NCI-H510A treated with DMSO at 0.1 percent for 48 hours (cell line): ENCODE measurements at regions not wholly inside any gene's neighbourhood (a gene's known extent, or its start where the extent isn't known, plus 50 kb on each side); places are given as distances from the start of the nearest gene placed in this dataset.

Experiments used
- DNase-seq: peaks from one replicate; lab custom pipeline; 2025; lab: John Stamatoyannopoulos, UW

DNA sequence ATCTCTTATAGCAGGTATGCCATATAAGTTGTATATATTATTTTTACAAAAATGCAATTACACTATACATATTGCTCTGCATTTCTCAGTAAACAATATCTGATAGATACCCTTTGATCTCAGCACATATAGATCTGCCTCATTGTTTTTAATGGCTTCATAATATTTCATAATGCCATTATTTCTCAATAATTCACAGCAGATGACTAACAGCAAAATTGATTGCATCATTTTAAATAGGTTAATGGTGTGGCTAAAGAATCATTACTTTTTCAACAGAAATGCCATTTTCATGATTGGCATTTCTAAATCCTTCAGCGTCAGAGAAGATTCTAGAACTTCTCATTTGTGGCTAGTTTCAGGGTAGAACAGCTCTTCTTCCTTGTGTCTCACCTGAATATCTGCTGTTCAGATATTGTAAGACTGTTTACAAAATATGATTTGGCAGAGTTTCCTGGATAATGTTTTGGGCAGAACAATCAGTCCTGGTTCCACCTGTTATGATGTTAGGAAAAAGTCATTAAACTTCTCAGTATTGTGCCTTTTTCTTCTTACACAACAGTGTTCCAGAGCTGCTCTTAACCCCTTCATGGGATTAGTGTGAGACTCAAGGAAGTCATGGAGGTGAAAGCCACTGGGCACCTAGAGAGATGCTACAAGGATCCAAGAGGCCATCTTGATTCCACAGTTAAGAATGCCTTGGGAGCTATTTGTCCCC is 397.6 kb upstream of the THBS1 start:
- DNase-seq: no peak

DNA sequence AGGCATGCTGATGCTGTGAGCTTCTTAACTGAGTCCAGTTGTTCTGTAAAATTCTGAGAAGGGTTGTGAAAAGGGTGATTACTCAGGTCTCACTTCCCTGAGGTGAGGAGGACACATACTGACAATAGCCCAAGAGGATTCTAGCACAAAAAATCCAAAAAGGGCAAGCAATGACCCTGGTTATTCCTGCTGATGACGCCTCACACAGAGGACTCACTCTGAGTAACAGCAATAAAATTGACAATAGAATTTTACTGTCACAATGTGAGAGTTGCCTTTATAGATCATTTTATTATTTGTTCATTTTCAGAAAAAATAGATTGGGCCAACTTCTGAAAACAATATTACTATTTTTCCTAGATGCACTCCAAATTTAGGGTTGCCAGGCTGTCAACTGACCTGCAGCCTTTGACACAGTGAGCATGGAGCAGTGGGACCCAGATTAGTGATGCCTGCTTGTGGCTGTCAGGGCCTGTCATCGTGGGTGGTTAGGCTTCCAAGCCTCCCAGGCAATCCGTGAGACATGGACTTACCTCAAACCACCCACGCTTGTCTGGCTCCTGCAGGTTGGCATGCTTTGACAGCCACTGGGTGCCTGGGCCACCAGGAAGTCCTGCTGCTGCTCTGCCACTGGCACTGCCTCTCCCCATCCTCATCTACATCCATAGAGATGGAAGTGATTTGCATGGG is 396.0 kb upstream of the THBS1 start:
- DNase-seq: no peak

DNA sequence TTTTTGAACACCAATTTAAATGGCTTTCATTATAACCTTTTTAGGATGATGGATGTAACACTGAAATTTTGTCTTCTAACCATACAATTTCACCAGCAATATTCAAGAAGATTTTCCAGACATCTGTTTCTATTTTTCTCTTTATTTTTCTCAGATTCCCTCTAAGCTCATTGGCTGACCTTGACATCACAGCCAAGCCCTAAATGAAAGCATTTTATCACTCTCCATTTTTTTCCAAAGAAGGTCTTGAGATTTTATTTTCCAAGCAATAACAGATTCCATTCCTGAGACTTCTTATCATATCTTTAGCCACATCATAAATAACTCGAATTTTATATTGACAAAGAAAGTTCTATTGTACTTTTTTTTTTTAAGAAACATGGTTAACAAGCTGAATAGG is 392.6 kb upstream of the THBS1 start:
- no peak for DNase-seq

DNA sequence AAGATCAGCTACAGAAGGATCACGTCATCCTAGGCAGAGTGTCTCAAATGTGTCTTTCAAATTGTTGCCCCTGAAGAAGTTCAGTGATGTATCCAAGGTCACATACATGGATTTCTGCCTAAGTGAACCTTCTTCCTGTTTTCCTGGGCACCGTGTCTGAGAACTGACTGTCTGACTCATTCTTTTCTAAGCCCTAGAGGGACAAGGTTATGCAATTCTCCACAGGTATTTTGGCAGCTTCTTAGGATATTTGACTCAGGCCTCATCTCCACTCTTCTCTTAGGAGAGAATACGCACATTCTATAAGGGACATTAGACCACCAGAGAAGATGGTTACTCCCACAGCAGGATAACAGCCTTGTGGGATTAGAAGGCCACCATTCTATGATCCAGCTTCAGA is 391.9 kb upstream of the THBS1 start:
- DNase-seq: no peak

DNA sequence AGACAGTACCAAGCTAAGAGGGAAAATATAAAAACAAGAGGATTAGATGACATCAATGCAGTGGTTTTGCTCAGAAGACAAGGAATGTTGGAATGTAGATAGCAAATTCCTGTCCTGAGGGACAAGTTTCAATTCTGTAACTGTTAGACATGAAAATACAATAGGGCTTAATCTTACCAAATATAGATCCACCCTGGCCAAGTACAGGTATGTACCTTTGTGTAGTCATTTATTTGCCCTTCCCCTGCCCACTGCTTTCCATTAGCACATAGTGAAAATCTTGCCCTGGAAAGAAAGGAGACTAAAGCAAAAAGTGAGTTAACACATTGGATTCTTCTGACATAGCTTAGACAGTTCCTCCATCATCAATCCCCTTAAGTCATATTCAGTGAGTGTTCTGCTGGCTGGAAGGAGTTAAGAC is 389.0 kb upstream of the THBS1 start:
- no peak for DNase-seq

DNA sequence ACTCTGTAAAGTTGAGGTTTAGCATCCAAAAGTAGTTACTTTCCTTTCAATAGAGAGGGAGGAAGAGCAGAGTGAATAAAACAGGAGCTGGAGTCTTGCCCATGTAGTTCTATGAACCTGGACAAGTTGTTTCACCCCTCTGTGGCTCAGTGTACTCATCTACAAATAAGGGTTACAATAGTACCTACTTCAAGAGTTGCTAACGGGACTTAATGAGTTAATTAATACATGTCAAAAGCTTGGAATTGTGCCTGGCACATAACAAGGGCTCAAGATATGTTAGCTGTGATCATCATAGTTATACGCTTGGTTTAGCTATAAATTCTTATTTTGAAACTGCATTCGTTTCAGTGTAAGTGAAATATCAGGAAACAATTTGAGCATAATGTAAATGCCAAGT is 388.5 kb upstream of the THBS1 start:
- no peak for DNase-seq

DNA sequence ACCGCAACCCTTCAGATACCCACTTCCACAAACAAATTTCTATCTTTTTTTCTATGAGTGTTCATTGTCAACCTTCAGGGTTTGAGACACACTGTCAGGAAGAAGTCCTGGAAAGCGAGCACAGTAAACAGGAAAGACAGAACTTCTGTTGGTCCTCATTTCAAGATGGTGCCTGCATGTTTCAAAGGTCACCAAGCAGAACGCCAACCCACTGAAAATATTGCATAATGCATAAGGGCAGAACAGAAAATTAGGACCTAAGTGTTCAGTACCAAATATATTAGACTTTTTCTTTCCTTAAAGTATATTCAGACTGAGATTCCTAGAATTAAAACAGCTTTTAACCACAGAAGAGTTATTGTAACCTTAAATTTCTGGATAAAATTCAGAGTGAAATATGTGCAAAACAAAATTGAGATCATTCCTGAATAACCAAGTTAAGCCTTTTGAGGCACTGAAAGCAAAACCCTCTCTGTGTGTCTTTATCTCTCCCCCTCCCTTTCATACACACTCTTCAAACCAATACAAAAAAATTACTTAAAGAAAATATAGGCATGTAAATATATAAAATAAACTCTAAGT is 387.8 kb upstream of the THBS1 start:
- DNase-seq: no peak

DNA sequence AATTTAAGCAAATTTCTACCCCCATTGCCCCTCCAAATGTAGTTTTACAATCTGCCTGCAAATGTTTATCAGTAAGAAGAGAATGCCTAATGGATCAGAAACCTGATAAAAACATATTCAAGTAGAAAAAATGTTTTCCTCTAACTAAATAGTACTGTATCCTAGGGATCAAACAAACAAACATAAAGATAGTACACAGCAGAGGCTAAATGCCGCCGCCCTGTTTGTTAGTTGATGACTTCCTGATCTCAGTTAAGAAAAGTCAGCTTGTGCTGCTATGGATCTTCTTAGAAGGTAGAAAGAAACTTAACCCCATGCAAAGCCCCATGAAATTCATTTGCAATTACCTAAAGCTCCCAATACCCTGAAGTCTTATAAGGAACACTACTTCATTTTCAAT is 387.3 kb upstream of the THBS1 start:
- DNase-seq: no peak

DNA sequence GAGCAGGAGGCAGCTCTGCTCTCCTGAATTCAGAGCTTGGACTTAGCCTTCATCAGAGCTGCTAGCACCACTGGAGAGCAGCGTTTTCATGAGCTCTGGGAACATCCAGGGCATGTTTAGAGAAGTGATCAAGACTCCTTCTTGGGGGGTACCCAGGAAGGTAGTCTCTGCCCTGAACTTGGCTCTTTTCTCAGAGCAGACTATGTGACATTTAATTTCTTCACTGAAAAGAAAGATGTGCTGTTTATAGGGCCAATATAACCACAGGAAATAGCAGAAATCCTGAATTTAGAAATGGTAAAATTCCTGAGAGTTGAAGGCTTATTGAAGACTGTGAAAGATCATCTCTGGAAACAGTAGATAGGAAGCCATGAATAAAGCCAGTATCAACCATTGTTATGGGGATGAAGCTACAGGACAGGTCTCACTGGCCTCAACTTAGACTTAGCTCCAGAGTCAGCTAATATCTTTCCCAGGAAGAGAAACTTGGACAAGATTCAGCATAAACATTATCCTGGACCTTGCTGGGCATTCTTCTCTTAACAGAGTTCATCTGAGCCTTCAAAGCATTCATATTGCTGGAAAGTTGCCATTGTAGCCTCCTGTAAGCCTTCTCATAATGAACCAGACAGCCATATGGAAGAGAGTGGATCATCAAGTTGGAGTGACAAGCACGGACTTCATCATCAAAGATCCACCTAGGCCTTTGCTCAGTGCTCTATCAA is 386.6 kb upstream of the THBS1 start:
- DNase-seq: no peak

DNA sequence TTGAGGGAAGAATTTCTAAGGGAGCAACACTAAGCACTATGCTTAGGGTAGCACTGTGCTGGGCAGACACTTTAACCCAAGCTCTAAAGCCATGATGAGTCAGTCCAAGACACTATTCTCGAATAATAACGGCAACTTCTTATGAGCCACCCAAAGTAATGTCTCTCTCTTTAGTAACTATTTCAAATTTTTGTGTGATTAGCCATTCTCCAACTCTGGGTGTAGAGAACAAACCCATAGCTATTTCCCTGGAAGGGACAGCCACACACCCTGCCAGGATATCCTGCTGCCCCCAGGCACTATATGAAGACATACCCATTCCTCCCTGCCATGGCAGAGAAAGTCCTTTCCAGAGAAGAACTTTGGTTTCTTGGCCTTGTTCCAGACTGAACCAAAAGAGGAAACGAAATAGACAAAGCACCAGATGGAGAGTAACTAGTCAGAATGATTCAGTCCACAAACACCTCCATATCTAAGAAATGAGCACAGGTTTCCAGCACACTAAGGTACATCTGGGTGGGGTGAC is 384.9 kb upstream of the THBS1 start:
- no peak for DNase-seq

DNA sequence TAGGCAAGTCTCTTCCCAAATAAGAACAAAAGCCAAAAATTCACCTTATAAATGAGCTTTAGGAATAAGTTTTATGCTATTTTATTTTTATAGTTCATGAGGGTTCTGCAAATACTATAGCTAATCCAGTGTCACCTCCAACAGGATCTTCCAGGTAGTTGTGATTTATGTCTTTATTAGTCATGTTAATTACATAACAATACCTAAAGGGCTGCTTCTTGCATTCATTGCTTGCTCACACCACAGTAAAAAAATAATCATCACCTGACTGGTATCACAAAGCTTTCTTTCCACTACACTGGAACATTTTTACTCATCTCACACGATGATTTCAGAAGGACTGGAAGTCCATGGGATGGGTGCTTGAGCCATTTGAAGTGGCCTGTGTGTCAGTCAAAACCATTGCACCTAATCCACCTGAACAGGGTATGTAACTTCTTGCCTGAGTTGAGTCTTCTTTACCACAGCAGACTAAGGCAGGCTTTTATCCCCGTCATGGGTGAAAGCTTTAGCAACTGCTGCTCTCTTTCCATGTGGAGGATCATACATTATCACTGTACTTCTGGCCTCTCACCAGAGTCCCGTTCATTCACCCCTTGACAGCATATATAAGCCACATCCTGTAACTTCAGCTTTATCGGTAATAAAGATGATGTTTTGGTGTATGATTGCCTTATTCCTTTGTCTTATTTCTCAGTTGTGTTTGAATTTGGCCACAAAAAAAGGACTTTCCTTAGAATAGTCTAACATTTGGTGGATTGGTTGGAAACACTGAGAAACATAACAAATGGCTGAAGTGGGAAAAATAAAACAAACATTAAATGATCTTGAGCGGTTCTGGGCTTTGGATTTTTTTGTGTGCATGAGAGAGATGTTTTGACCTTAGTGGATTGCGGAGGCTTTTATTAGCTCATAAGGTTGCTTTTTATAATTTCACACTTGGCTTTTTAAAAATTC is 382.6 kb upstream of the THBS1 start:
- no peak for DNase-seq

DNA sequence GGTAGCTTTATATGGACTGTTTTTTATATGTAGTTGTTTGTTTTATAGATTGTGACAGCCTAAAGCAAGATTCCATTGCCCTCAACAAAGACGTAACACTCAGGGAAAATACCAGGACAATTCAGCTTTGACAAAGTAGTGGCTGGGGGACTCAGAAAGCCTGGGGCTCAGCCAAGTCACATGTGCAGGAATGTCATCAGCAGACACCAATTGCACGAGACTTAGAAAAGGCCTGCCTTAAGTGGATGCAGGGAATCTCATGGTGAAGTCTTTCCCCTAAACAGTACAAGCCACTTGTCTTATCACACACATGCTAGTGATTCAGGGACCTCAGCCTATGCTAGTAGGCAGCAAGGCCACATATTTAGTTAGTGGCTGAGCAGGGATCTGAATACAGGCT is 381.8 kb upstream of the THBS1 start:
- no peak for DNase-seq

DNA sequence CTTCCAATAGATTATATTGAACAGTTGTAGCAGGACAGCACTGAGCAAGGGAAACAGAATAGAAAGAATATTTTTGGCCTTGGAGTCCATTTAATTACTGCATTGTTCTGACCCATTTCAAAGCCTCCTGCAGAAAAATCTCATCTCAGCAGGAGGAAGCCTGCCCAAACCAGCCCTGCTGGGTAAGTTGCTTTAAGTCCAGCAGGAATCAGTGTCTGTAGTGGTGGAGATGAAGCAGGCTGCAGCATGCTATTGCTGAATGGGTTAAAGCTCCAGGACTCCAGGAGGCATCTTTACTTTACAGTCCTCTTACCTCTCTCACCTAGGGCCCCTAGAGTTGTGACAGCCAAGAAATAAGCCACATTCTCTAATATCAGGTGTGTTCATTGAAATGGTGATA is 380.3 kb upstream of the THBS1 start:
- no peak for DNase-seq

DNA sequence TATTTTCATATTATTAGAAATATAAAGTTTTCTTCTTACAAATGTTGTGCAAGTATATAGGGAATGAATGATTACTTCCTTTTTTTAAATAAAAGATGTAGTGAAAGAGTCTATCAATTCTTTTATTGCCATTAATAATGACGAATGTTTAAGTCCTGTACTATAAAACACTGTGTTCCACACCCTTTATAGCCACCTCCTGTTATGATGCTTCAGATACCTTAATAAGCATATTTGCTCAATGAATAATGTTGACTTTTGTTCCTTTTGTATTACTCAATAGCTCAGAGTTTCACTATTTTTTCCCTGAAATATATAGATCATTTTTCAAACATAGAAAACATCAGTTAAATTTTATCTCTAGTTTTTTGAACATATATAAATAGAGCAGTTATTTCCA is 378.2 kb upstream of the THBS1 start:
- no peak for DNase-seq

DNA sequence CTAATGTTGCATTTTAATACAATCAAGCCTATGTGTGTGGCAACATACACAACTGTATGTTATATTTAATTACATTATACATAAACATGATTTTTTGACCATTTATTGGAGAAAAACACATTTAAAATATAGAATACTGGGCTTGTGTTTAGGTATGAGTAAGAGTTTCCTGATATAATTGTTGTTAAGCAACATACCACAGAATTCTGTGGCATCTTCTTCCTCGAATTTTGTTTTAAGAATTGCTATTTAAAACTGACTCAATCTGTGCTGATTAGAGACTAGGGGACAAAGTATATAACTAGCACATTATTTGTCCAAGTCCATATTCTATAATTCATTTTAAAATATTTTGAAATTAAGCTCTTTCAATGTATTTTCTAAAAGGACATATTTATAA is 376.8 kb upstream of the THBS1 start:
- DNase-seq: no peak

DNA sequence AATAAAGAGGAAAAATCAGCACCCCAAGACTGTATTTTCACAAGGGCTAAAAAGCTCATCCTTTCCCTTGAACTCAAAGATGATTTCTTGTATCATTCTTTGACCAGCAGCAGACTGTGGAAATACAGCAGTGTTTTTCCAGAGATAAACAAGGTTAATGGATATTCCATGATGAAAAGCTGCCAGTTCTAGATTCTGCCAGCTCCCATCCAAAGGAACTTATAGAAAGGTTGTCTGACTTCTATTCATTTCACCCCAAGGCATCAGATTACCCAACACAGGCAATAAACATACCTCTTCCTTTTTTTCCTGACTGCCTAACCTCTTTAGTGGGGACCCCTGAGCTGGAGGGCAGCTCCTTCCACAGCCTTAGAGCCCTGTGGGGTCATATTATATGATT is 375.8 kb upstream of the THBS1 start:
- no peak for DNase-seq

DNA sequence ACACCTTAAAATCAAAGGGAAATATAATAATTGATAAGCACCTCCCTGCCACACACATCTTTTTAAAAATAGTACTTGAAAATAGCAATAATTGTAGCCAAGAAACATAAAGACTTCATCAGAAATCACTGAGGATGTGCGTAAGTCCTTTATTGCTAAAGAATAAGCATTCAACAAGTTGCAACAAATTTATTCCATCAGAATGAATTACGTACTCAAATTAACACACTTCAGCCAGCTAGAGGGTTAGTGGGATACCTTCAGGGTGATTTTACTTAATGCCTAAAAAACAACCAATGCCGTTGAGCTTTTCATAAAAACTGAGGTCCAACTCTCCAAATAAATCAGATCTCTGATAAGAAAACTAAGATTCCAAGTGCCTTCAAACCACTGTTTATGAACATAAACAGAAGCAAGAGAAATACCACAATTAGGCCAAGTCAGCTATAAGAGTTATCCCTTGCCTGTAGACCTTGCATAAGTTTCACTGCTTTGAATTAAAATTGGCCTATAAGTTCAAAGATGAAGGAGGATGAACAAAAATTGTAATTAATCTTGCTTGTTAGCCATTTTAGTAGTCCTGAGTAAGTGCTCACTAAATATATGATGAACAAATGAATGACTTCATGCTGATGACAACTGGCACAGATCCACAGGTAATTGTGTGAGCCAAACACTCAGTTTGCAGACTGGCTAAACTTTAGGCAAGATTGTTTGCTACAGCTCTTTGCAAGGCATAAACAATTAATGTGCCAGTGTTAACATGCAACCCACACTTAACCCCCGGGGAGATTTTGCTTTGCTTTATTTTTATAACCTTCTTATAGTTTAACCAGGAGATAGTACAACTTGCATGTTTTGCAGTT is 375.1 kb upstream of the THBS1 start:
- no peak for DNase-seq

DNA sequence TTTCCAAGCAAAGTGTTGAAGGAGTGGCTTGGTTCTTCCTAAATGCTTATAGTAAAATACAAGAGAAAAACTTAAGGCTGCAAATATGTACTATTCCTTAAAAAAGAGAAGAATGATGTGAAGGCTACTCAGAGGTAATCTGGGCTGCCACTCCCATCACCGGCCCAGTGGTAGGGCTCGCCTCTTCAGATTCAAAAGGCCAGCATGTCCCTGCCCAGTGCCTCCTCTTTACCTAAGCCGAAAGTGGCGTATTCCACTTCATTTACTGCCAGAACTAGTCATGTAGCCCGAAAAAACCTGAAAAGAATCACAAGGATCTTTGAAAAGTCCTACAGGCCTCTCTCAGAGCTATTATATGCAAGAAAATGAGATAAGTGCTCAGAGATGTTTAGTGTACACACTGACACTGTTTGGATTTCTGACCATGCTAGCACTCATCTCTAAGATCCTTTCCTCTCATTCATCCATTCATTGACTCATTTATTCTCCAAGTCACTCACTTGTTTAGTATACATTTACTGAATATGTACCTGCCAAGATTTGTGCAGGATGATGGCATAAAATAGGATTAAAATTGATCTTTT is 373.3 kb upstream of the THBS1 start:
- DNase-seq: no peak

DNA sequence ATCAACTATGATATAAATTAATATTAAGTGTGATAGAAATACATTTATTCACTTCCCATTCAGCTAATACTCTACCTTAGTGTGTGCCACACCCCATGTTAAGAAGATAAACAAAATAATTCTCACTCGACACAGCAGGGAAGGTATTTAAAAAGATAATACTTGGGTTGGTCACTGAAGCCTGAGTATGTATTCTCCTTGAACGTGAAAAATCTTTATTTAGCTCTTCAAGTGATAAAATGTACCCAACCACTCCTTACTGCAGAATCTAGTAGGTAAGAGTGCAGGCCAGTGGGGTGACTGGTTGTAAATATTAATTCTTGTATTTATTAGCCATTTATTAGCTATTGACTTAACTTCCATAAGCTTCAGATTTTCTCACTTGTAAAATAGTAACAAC is 372.7 kb upstream of the THBS1 start:
- DNase-seq: no peak

DNA sequence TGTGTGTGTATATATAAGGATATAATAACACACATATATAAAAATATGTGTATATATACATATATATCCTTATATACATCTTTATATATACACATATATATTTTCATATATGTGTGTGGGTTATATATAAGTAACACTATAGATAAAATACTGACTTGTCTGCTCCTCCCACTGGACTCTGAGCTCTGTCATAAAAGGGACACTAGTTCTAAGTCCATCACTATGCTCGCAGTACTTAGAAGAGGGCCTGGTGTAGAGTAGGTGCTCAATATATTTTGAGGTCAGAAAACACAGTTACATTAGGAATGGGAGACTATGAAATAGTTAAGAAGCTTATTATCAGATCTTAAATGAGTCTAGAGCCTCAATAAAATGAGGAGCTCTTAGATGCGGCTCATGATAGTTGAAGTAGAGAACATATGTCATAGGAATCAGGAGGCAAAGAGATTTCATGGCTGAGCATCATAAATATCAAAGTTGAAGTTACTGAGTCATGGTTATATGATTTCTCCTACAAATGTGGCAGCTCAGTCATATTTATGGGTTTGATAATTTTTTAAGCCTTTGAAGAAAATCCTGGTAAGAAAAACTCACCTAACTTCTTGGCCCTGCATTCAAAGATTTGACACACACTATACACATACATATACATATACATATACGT is 371.2 kb upstream of the THBS1 start:
- DNase-seq: no peak
